NCI-H526 treated with DMSO at 0.1 percent for 48 hours (cell line): ENCODE measurements at regions not wholly inside any gene's neighbourhood (a gene's known extent, or its start where the extent isn't known, plus 50 kb on each side); places are given as distances from the start of the nearest gene placed in this dataset.
"Not testable (repeated sequence)": the region's sequence is repeated elsewhere in the genome, so short reads cannot be mapped to it uniquely, and the experiment has no call there.

Experiments used
- DNase-seq: peaks from one replicate; lab custom pipeline; 2025; lab: John Stamatoyannopoulos, UW

- no peak for DNase-seq
Observed at GRCh38 chr7:93739424-93739823, 151.1 kb downstream of the TFPI2 start.

DNA sequence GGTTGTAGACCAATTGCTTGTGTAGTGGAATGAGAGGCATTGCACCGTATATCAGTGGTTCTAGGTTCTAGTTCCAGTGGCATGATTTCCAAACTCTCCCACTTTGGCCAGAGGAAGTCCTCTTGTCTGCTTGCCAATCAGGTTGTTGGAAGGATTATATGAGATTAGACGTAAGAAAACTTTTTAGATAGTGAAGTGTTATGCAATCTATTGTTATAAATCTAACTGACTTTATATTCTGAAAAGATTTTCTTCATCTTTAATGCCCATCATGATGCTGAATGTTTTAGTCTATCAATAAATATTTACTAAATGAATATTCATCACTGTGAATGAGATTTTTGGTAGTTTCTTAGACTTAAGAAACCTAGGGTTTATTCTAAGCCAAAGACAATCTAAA, 152.6 kb downstream of the TFPI2 start:
- DNase-seq, result no peak

GRCh38 chr7:93736668-93737369, 153.7 kb downstream of the TFPI2 start:
- peak; percentile 15 for DNase-seq

DNA sequence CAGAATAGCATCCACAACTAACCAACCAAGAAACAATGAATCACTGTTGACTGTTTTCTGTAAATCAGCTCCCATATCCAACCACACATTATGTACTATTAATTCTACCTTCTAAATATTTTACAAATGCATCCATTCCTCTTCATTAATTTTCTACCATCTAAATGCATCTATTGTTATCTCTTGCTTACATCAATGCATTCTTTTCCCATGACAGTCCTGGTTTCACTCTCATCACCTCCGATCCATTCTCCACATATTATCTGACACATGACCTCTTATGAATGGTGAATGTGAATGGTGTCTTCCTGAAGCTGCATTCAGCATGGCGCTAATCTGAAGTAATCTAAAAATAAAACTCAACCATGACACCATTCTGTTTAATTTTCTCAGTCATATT, 153.8 kb upstream of the CALCR start:
- DNase-seq, result no peak

DNA sequence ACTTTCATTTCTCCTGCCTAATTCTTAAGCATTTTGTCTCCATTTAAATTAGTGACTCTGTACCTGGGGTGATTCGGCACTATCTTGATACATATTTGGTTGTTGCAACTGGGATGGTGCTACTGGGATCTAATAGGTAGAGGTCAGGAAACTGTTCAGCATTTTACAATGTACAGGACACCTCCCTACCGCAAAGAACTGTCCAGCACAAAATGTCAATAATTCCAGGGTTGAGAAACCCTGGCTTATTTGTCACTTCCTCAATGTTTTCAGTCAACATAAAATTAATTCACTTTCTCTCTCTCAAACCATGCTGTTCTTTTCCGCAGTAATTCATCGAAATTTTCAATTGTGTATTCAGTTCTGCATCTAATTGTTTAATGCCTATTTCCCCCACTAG, 151.4 kb upstream of the CALCR start:
- DNase-seq, result no peak

- DNase-seq, result no peak
Observed at GRCh38 chr7:93723424-93724124, 149.1 kb upstream of the CALCR start.

- no peak for DNase-seq
Observed at GRCh38 chr7:93720106-93720505, 145.6 kb upstream of the CALCR start.

DNA sequence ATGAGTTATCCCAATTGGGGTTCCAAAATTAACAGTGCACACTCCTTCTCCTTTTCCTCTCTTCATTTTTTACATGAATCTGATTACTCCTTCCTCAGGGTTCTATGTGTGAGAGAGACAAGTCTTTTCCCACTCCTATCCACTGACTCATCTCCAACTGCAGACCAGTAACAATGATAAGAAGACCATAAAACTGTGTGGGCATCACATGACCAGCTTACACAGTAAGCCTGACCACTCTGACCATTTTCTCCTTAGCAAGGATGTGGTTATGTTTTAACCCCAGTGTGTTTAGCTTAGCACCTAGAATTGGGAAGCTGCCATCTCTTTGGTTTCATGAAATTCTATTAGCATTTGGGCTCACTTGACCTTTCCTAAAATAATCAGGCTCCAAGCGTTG, 145.0 kb upstream of the CALCR start:
- no peak for DNase-seq

DNA sequence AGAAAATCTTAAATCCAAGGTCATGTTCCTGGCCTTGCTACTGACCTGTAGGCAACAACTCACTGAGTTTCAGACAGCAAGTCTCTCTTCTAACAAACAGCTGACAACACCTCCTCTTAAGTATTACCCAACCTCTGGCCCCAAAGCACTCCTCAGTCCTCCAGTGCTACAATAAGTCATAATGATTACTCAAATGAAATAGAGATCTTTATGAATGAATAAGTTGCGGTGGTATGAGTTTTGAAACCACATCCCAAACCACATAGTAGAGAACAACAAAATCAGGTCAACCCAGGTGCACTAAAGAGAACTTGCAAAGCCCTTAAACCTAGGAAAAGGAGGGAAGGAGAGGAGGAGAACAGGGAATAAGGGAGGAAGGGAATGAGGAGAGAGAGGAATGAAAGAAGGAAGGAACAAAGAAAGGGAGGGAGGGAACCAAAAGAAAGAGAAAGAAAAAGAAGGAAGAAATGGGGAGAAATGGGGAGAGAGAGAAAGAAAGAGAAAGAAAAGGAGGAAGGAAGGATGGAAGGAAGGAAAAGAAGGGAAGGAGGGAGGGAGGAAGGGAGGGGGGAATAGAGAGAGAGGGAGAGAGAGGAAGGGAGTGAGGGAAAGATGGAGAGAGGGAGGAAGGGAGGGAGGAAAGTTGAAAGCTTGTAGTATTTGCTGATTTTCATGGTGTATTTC, 142.8 kb upstream of the CALCR start:
- DNase-seq, result no peak

DNA sequence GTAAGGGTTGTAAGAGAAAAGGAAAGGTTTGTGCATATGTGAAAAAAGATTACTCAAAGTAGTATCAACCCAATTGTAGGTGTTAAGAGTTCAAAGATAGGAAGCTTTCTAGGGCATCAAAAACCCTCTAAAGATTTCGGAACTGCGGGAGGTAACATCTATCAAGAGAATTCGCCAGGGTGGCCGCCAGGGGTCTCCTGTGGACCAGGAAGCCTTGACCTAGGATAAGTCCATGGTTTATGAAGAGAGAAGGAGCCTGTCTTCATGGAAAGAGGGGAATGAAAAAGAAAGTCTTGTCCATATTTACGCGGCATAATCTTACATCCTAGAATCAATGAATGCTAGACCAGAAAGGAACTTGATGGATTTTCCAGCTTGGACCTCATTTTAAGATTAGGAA, 140.7 kb upstream of the CALCR start:
- DNase-seq, result peak; percentile 25

DNA sequence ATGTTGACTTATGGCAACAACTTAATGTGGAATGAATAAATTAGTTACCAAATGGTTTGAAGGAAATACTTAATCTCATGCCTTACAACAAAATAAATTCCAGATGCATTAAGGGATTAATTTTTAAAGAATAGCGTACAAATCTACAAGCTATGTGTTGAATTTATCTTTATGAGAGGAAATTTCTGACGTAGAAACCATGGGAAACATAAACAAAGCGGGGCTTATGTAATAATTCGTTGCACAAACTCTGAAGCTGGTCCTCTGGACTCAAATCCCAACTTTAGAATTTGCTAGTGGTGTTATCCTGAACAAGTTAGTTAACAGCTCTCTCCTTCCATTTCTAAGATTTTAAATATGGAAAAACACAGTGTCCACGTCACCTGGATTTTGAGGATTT, 137.4 kb upstream of the CALCR start:
- no peak for DNase-seq

DNA sequence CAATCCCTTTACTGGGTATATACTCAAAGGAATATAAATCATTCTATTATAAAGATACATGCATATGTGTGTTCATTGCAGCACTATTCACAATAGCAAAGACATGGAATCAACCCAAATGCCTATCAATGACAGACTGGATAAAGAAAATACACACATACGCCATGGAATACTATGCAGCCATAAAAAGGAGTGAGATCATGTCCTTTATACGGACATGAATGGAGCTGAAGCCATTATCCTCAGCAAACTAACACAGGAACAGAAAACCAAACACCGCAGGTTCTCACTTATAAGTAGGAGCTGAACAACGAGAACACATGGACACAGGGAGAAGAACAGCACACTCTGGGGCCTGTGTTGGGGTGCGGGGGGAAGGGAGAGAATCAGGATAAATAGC, 133.7 kb upstream of the CALCR start:
- not testable (repeated sequence) for DNase-seq

GRCh38 chr7:93707249-93707648, 132.7 kb upstream of the CALCR start:
- DNase-seq, result no peak

DNA sequence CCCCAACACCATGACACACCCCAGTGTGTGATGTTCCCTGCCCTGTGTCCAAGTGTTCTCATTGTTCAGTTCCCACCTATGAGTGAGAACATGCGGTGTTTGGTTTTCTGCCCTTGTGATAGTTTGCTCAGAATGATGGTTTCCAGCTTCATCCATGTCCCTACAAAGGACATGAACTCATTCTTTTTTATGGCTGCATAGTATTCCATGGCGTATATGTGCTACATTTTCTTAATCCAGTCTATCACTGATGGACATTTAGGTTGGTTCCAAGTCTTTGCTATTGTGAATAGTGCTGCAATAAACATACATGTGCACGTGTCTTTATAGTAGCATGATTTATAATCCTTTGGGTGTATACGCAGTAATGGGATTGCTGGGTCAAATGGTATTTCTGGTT, 131.6 kb upstream of the CALCR start:
- DNase-seq, result not testable (repeated sequence)

GRCh38 chr7:93704217-93704616, 129.7 kb upstream of the CALCR start:
- no peak for DNase-seq

GRCh38 chr7:93697901-93698300, 123.4 kb upstream of the CALCR start:
- no peak for DNase-seq

GRCh38 chr7:93693796-93694195, 119.3 kb upstream of the CALCR start:
- DNase-seq, result no peak

DNA sequence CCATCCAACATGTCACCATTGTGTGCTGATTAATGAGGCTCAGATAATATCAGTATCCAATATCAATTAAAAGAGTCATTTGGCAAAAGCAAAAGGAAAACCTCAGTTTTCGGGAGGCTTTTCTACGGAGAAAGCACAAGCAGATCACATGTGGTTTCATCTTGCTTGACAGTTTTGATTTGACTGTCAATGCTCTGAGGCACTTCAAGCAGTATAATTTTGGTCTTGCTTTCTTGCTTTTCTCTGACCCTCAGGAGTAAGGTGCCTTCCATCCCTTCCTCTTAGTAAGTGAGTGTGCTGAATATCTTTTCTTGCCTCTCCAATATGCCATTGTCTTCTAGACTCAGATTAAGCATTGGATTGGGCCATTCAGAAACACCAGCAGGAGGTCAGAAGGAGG, 115.5 kb upstream of the CALCR start:
- no peak for DNase-seq

- no peak for DNase-seq
Observed at GRCh38 chr7:93678185-93678584, 103.7 kb upstream of the CALCR start.

DNA sequence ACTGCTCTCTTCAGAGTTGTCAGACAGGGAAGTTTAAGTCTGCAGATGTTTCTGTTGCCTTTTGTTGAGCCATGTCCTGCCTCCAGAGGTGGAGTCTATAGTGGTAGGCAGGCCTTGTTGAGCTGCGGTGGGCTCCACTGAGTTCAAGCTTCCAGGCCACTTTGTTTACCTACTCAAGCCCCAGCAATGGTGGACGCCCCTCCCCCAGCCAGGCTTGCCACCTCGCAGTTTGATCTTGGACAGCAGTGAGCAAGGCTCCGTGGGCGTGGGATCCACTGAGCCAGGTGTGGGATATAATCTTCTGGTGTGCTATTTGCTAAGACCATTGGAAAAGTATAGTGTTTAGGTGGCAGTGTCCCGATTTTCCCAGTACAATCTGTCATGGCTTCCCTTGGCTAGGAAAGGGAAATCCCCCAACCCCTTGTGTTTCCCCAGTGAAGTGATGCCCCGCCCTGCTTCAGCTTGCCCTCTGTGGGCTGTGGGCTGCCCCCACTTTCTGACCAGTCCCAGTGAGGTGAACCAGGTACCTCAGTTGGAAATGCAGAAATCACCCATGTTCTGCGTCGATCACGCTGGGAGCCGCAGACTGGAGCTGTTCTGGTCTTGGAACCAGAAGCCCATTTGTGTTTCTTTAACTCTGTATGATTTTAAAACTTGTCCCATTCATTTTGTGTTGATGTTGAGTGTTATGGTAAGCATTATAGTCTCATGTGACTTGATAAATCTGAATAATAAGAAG, 89.2 kb upstream of the CALCR start:
- DNase-seq, result no peak

GRCh38 chr7:93658163-93658562, 83.6 kb upstream of the CALCR start:
- DNase-seq, result not testable (repeated sequence)

GRCh38 chr7:93651603-93652159, 77.2 kb upstream of the CALCR start:
- DNase-seq, result no peak
